H1 (cell line): ENCODE measurements at regions not wholly inside any gene's neighbourhood (a gene's known extent, or its start where the extent isn't known, plus 50 kb on each side); places are given as distances from the start of the nearest gene placed in this dataset.
A peak's percentile ranks its signal among the peaks of the same experiment; 100 is the strongest.

Experiments
- CTCF ChIA-PET: fragments of 300-600 bp; sonication (Branson Sonifier 250); formaldehyde crosslinking; loops from one replicate; lab custom pipeline; 2021; ENCODE audit not compliant: partially characterized antibody; lab: Charles Lee
- POLR2A ChIA-PET: fragments of 300-600 bp; sonication (Branson Sonifier 250); formaldehyde crosslinking; loops from one replicate; lab custom pipeline; 2021; ENCODE audit warnings: inconsistent platforms; ENCODE audit not compliant: partially characterized antibody; lab: Charles Lee
- DNase-seq, 2 experiments: peaks; one replicate each; pipeline versions ENCODE4 v3.0.0 to v3.0.0-alpha.2; 2010 to 2022; ENCODE audit warnings: low spot score in 2 of 2, low read depth in 1 of 2, mixed read lengths in 1 of 2
- FAIRE-seq: peaks from 2 replicates; lab custom pipeline; 2011; peaks lifted over from hg19 to GRCh38; lab: Jason Lieb, UNC
- H2AFZ ChIP-seq: 2 replicates; pipeline ENCODE4 v1.8.1; 2012; ENCODE audit warnings: low read length, inconsistent platforms
- H2AK5ac ChIP-seq: 2 replicates; pipeline ENCODE4 v1.6.1; 2013; ENCODE audit warnings: low read depth, low read length
- H2BK120ac ChIP-seq: replicated peaks from 2 replicates; pipeline ENCODE3; 2013; ENCODE audit warnings: low read depth, low read length, inconsistent platforms
- H2BK12ac ChIP-seq: 2 replicates; pipeline ENCODE4 v1.6.1; 2013; ENCODE audit warnings: low read depth, low read length
- H2BK15ac ChIP-seq: 2 replicates; pipeline ENCODE4 v1.6.1; 2013; ENCODE audit warnings: low read length
- H2BK20ac ChIP-seq: 2 replicates; pipeline ENCODE4 v1.6.1; 2013; ENCODE audit warnings: low read length
- H2BK5ac ChIP-seq: 2 replicates; pipeline ENCODE4 v1.6.1; 2013; ENCODE audit warnings: low read depth, low read length
- H3K14ac ChIP-seq: 2 replicates; pipeline ENCODE4 v1.6.1; 2013; ENCODE audit warnings: inconsistent platforms; ENCODE audit not compliant: insufficient read length
- H3K18ac ChIP-seq: 2 replicates; pipeline ENCODE4 v1.6.1; 2013; ENCODE audit warnings: low read length; ENCODE audit errors: extremely low read depth
- H3K23ac ChIP-seq: 2 replicates; pipeline ENCODE4 v1.6.1; 2013; ENCODE audit warnings: inconsistent platforms; ENCODE audit not compliant: insufficient read length
- H3K23me2 ChIP-seq: 2 replicates; pipeline ENCODE4 v1.6.1; 2013; ENCODE audit warnings: low read depth, low read length
- H3K27ac ChIP-seq: 2 replicates; pipeline ENCODE4 v1.6.1; 2011; ENCODE audit warnings: low read depth, low read length, inconsistent platforms
- H3K27me3 ChIP-seq, 4 experiments: replicated peaks in 1 of 4; 1 replicate in 1 of 4; 2 replicates in 3 of 4; pipeline versions ENCODE4 v1.6.1 to v1.8.1; 2011 to 2013; ENCODE audit warnings: low read length in 3 of 4, mild to moderate bottlenecking in 3 of 4, inconsistent platforms in 2 of 4, mixed read lengths in 2 of 4, moderate library complexity in 1 of 4; ENCODE audit not compliant: control insufficient read depth in 3 of 4, insufficient read depth in 3 of 4; ENCODE audit errors: extremely low read depth in 1 of 4
- H3K36me3 ChIP-seq, 4 experiments: 2 replicates each; pipeline versions ENCODE4 v1.6.1 to v1.8.1; 2011 to 2013; ENCODE audit warnings: mild to moderate bottlenecking in 4 of 4, low read length in 3 of 4, moderate library complexity in 2 of 4, control low read depth in 1 of 4, inconsistent platforms in 1 of 4; ENCODE audit not compliant: insufficient read depth in 4 of 4, control insufficient read depth in 2 of 4
- H3K4ac ChIP-seq: replicated peaks from 2 replicates; pipeline ENCODE3; 2013; ENCODE audit warnings: low read length, low read depth, mixed read lengths, inconsistent platforms; ENCODE audit not compliant: insufficient read length
- H3K4me1 ChIP-seq, 4 experiments: replicated peaks in 1 of 4; 1 replicate in 1 of 4; 2 replicates in 3 of 4; pipeline versions ENCODE4 v1.6.1 to v1.8.1; 2011 to 2013; ENCODE audit warnings: low read length in 3 of 4, inconsistent platforms in 2 of 4, mixed read lengths in 1 of 4; ENCODE audit not compliant: insufficient read depth in 4 of 4, control insufficient read depth in 3 of 4
- H3K4me2 ChIP-seq, 2 experiments: 2 replicates each; pipeline versions ENCODE4 v1.6.1 to v1.8.1; 2011 to 2013; ENCODE audit warnings: low read depth in 2 of 2, low read length in 2 of 2, control low read depth in 1 of 2, inconsistent platforms in 1 of 2, mild to moderate bottlenecking in 1 of 2; ENCODE audit not compliant: insufficient read depth in 1 of 2
- H3K4me3 ChIP-seq, 4 experiments: fragments of 200-600, 300-600 bp in 1 of 4; sonication (generic), shearing (Covaris generic), sonication (Bioruptor Twin) in 1 of 4; 2 replicates each; pipeline versions ENCODE4 v1.5.1 to v1.8.1; 2011 to 2016; ENCODE audit warnings: low read length in 4 of 4, low read depth in 3 of 4, control low read depth in 2 of 4, inconsistent platforms in 2 of 4, mild to moderate bottlenecking in 2 of 4, mixed read lengths in 1 of 4, moderate library complexity in 1 of 4; ENCODE audit not compliant: insufficient read depth in 2 of 4; ENCODE audit errors: extremely low read depth in 1 of 4
- H3K56ac ChIP-seq: replicated peaks from 2 replicates; pipeline ENCODE3; 2013; ENCODE audit warnings: low read depth, mild to moderate bottlenecking, mixed read lengths, low read length, inconsistent platforms; ENCODE audit not compliant: insufficient read length
- H3K79me1 ChIP-seq: 2 replicates; pipeline ENCODE4 v1.6.1; 2013; ENCODE audit warnings: low read depth, low read length, control low read depth
- H3K79me2 ChIP-seq, 2 experiments: 2 replicates each; pipeline versions ENCODE4 v1.6.1 to v1.8.1; 2012 to 2013; ENCODE audit warnings: low read length in 2 of 2, mild to moderate bottlenecking in 2 of 2, inconsistent platforms in 1 of 2; ENCODE audit not compliant: insufficient read depth in 2 of 2, control insufficient read depth in 1 of 2
- H3K9ac ChIP-seq, 4 experiments: replicated peaks in 1 of 4; 1 replicate in 1 of 4; 2 replicates in 3 of 4; pipeline versions ENCODE4 v1.6.1 to v1.8.1; 2011 to 2013; ENCODE audit warnings: low read depth in 3 of 4, low read length in 3 of 4, control low read depth in 2 of 4, mild to moderate bottlenecking in 2 of 4, moderate library complexity in 2 of 4, inconsistent platforms in 1 of 4; ENCODE audit errors: extremely low read depth in 1 of 4
- H3K9me3 ChIP-seq, 2 experiments: 2 replicates each; pipeline versions ENCODE4 v1.6.1 to v1.8.1; 2012 to 2013; ENCODE audit warnings: mild to moderate bottlenecking in 2 of 2, moderate library complexity in 2 of 2, control low read depth in 1 of 2, inconsistent platforms in 1 of 2, low read depth in 1 of 2, low read length in 1 of 2, mixed read lengths in 1 of 2; ENCODE audit not compliant: insufficient read depth in 2 of 2
- H4K20me1 ChIP-seq, 2 experiments: replicated peaks in 1 of 2; 2 replicates each; pipeline versions ENCODE3 to v1.8.1; 2011 to 2013; ENCODE audit warnings: inconsistent platforms in 2 of 2, low read length in 2 of 2, mild to moderate bottlenecking in 1 of 2; ENCODE audit not compliant: insufficient read depth in 2 of 2, control insufficient read depth in 1 of 2
- H4K5ac ChIP-seq: 2 replicates; pipeline ENCODE4 v1.6.1; 2013; ENCODE audit warnings: low read length, low read depth, mixed read lengths, inconsistent platforms; ENCODE audit not compliant: insufficient read length
- H4K8ac ChIP-seq: 2 replicates; pipeline ENCODE4 v1.8.0; 2013; ENCODE audit warnings: mild to moderate bottlenecking, moderate library complexity, low read length, inconsistent platforms; ENCODE audit not compliant: insufficient read depth; ENCODE audit errors: extremely low read depth
- H4K91ac ChIP-seq: replicated peaks from 2 replicates; pipeline ENCODE3; 2013; ENCODE audit warnings: low read length, mixed read lengths, inconsistent platforms; ENCODE audit not compliant: insufficient read length
- ASH2L ChIP-seq: fragments of 200-600, 300-600 bp; sonication (generic); IDR thresholded peaks from one replicate; pipeline ENCODE4 v1.7.1; 2017; ENCODE audit warnings: low read length
- FOSL1 ChIP-seq: IDR thresholded peaks from 2 replicates; pipeline ENCODE4 v1.6.1; 2011; ENCODE audit warnings: mild to moderate bottlenecking, low read depth, low read length, moderate library complexity; ENCODE audit not compliant: insufficient read depth
- PHF8 ChIP-seq: fragments of 200-600 bp; sonication (generic); conservative IDR thresholded peaks from 2 replicates; pipeline ENCODE4 v1.7.1; 2012; ENCODE audit warnings: low read depth, mild to moderate bottlenecking, inconsistent platforms, low read length, moderate library complexity
- RAD21 ChIP-seq, 2 experiments: IDR thresholded peaks in 1 of 2; conservative IDR thresholded peaks in 1 of 2; 2 replicates each; pipeline ENCODE4 v1.6.1; 2011; ENCODE audit warnings: low read depth in 2 of 2, low read length in 2 of 2, improper control_type of control experiment in 1 of 2, inconsistent platforms in 1 of 2, mild to moderate bottlenecking in 1 of 2, moderate library complexity in 1 of 2
- SP1 ChIP-seq: IDR thresholded peaks from 2 replicates; pipeline ENCODE4 v1.6.1; 2011; ENCODE audit warnings: low read depth, low read length
- SP2 ChIP-seq: IDR thresholded peaks from 2 replicates; pipeline ENCODE4 v1.6.1; 2012; ENCODE audit warnings: mild to moderate bottlenecking, low read length, inconsistent platforms
- SP4 ChIP-seq: IDR thresholded peaks from 2 replicates; pipeline ENCODE4 v1.6.1; 2012; ENCODE audit warnings: low read length, inconsistent platforms
- TAF7 ChIP-seq: optimal IDR thresholded peaks from 2 replicates; pipeline ENCODE3; 2011; ENCODE audit warnings: low read depth, mild to moderate bottlenecking, inconsistent platforms, low read length, moderate library complexity, borderline replicate concordance
- TEAD4 ChIP-seq: IDR thresholded peaks from 2 replicates; pipeline ENCODE4 v1.6.1; 2012; ENCODE audit warnings: low read depth, low read length, inconsistent platforms, mixed read lengths
- YY1 ChIP-seq: IDR thresholded peaks from 2 replicates; pipeline ENCODE4 v1.6.1; 2011; ENCODE audit warnings: low read depth, mild to moderate bottlenecking, low read length
- WGBS, 2 experiments: shearing (Covaris generic) in 1 of 2; methylation state at CpG; one replicate each; pipeline versions ENCODE4 v1.1.6 to v1.1.7; 2013 to 2015; ENCODE audit warnings: low lambda C conversion rate in 2 of 2, mixed read lengths in 2 of 2, inconsistent platforms in 1 of 2, low coverage in 1 of 2, missing lambda C conversion rate in 1 of 2; ENCODE audit not compliant: insufficient replicate concordance in 2 of 2, insufficient coverage in 1 of 2, insufficient read length in 1 of 2; ENCODE audit errors: extremely low coverage in 1 of 2, missing lambda C conversion rate in 1 of 2; 5-methylcytosine and 5-hydroxymethylcytosine counted together
- TF ChIP-seq, protein P1 (sequence below), 3 experiments: IDR thresholded peaks; 1 replicate in 2 of 3; 2 replicates in 1 of 3; pipeline versions ENCODE4 v1.5.1 to v1.6.1; 2011; ENCODE audit warnings: low read length in 3 of 3, mild to moderate bottlenecking in 3 of 3, inconsistent platforms in 2 of 3, low read depth in 1 of 3, moderate library complexity in 1 of 3; ENCODE audit not compliant: insufficient read depth in 1 of 3; ENCODE audit errors: control extremely low read depth in 1 of 3

DNA sequence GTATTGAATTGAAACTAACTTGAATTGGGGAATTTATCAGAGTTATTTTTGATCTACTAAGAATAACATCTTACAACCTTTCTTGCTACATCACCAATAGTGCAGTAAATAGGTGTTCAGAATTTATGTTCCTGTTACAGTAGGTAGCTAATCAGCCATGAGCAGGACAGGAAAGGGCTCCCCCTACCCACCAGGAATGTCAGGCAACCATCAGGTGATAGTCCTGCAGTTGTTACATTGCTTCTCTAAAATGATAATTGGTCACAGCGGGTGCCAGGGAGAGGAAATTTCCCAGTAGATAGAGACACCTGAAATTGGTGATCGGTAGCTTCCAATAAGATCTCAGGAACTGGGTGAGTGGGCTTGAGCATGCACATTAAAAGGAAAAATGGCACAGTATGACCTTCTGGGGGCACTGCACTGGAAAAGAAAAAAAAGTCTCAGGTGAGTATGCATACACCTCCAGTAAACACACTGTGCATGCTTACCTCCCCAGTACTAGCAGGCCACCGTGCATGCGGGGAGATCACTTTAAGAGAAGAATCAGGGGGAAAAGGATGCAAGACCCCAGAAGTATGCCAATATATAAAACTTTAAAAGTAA lies 1092.0 kb upstream of the LRRTM1 start:
- CTCF ChIA-PET = interaction anchor here (0.7 to 2.7 kb wide), 6 partner anchors 11 to 902 kb away, joined by 3 to 7 read pairs (median 3); no protein-coding TSS in a partner anchor
- TF ChIP-seq, protein P1, sequence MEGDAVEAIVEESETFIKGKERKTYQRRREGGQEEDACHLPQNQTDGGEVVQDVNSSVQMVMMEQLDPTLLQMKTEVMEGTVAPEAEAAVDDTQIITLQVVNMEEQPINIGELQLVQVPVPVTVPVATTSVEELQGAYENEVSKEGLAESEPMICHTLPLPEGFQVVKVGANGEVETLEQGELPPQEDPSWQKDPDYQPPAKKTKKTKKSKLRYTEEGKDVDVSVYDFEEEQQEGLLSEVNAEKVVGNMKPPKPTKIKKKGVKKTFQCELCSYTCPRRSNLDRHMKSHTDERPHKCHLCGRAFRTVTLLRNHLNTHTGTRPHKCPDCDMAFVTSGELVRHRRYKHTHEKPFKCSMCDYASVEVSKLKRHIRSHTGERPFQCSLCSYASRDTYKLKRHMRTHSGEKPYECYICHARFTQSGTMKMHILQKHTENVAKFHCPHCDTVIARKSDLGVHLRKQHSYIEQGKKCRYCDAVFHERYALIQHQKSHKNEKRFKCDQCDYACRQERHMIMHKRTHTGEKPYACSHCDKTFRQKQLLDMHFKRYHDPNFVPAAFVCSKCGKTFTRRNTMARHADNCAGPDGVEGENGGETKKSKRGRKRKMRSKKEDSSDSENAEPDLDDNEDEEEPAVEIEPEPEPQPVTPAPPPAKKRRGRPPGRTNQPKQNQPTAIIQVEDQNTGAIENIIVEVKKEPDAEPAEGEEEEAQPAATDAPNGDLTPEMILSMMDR (IDR thresholded peaks at IDR 0.05; ENCODE audit: control extremely low read depth in 1 of 3, insufficient read depth in 1 of 3, low read depth in 1 of 3, low read length in 3 of 3) = peak; percentile 12 to 28 (median 27); a peak in 3 of 4 replicates
- no peak for TF ChIP-seq SP2
- TF ChIP-seq ASH2L = no peak
- no peak for TF ChIP-seq FOSL1
- TF ChIP-seq PHF8 = no peak
- peak; percentile 67; the same call in 1 of the 2 replicates for TF ChIP-seq TEAD4
- TF ChIP-seq TAF7 = no peak
- TF ChIP-seq YY1 = no peak
- TF ChIP-seq SP1 = no peak
- TF ChIP-seq RAD21 (IDR thresholded peaks at IDR 0.05 in 1 of 2, conservative IDR thresholded peaks at IDR 0.05 in 1 of 2; ENCODE audit: low read depth in 2 of 2, low read length in 2 of 2) = peak in 1 of 2 experiments; percentile 12; a peak in 2 of 4 replicates
- no peak for TF ChIP-seq SP4

More for the DNA sequence above, 1092.0 kb upstream of the LRRTM1 start:
- H3K9ac ChIP-seq = no peak overlapping the region
- H2BK15ac ChIP-seq = no peak overlapping the region
- no peak overlapping the region for H3K23ac ChIP-seq
- no peak overlapping the region for H2BK120ac ChIP-seq
- H3K4me3 ChIP-seq = no peak overlapping the region
- no peak overlapping the region for H2BK5ac ChIP-seq
- no peaks in the 10 kb centered on the region for H3K9me3 ChIP-seq
- 92% methylated on average over 4 of the region's 4 CpGs; no CpG with 5 or more reads in 1 of the 2 experiments for WGBS, 2 experiments
- POLR2A ChIA-PET = no interaction called here
- no peaks in the 10 kb centered on the region for H3K23me2 ChIP-seq
- H3K4ac ChIP-seq = no peak overlapping the region
- no peaks in the 10 kb centered on the region for H3K36me3 ChIP-seq
- no peaks in the 10 kb centered on the region for H3K79me2 ChIP-seq
- H3K27me3 ChIP-seq = no peaks in the 10 kb centered on the region
- DNase-seq (no peak), FAIRE-seq (no peak)
- no peak overlapping the region for H3K27ac ChIP-seq
- H3K4me2 ChIP-seq = peak overlapping the region in 1 of 2 experiments; percentile 23; a peak in 1 of 4 replicates
- no peaks in the 10 kb centered on the region for H3K79me1 ChIP-seq
- no peak overlapping the region for H3K18ac ChIP-seq
- no peak overlapping the region for H2AFZ ChIP-seq
- no peak overlapping the region for H4K8ac ChIP-seq
- H4K20me1 ChIP-seq = no peaks in the 10 kb centered on the region
- no peak overlapping the region for H2BK12ac ChIP-seq
- H2AK5ac ChIP-seq = no peak overlapping the region
- H3K14ac ChIP-seq = no peak overlapping the region
- H2BK20ac ChIP-seq = no peak overlapping the region
- H4K91ac ChIP-seq = no peak overlapping the region
- H3K4me1 ChIP-seq = peaks cover 0 to 2% (median 0%) of the 10 kb centered on the region in 4 experiments; a peak in 1 of 7 replicates
- H3K56ac ChIP-seq = no peak overlapping the region
- no peak overlapping the region for H4K5ac ChIP-seq
